ENCODE measurements at regions not wholly inside any gene's neighbourhood (a gene's known extent, or its start where the extent isn't known, plus 50 kb on each side); places are given as distances from the start of the nearest gene placed in this dataset.
A peak's percentile ranks its signal among the peaks of the same experiment; 100 is the strongest.

GRCh38 chr7:125445836-125446235 is 516.2 kb upstream of the POT1 start:
- Histone ChIP-seq H3K4me1 (ENCODE audit: insufficient read depth) (no peaks in the 10 kb centered on the region), H3K9me2 (replicated peaks; ENCODE audit: insufficient read depth) (no peaks in the 10 kb centered on the region), H3K27me3 (no peaks in the 10 kb centered on the region), H3K4me3 (no peak overlapping the region), H3K4me2 (no peak overlapping the region), H3K9me3 (ENCODE audit: low read depth) (no peaks in the 10 kb centered on the region), H3K36me3 (replicated peaks; ENCODE audit: insufficient read depth, low read depth) (no peaks in the 10 kb centered on the region), H3K79me2 (no peaks in the 10 kb centered on the region), H2AFZ (no peak overlapping the region), H4K20me1 (ENCODE audit: insufficient read depth, poor library complexity, severe bottlenecking) (no peaks in the 10 kb centered on the region), H3K27ac (no peak overlapping the region)
- no peak for DNase-seq (ENCODE audit: low spot score)
- WGBS (ENCODE audit: low lambda C conversion rate, missing lambda C conversion rate): 74% methylated on average over 3 of the region's 3 CpGs
- no peak for TF ChIP-seq CTCF (IDR thresholded peaks at IDR 0.05; ENCODE audit: poor library complexity)
- no peak for TF ChIP-seq EZH2 (IDR thresholded peaks at IDR 0.05; ENCODE audit: borderline replicate concordance)
- no peak for TF ChIP-seq EZH2phosphoT487 (IDR thresholded peaks at IDR 0.05; ENCODE audit: low read depth, severe bottlenecking, unreplicated experiment)

- DNase-seq (ENCODE audit: low spot score): no peak
- Histone ChIP-seq H3K4me2 (no peak overlapping the region), H3K79me2 (no peaks in the 10 kb centered on the region), H3K9me3 (ENCODE audit: low read depth) (no peaks in the 10 kb centered on the region), H3K9me2 (replicated peaks; ENCODE audit: insufficient read depth) (no peaks in the 10 kb centered on the region), H2AFZ (no peak overlapping the region), H4K20me1 (ENCODE audit: insufficient read depth, poor library complexity, severe bottlenecking) (no peaks in the 10 kb centered on the region), H3K27me3 (no peaks in the 10 kb centered on the region), H3K27ac (no peak overlapping the region), H3K36me3 (replicated peaks; ENCODE audit: insufficient read depth, low read depth) (no peaks in the 10 kb centered on the region), H3K4me1 (ENCODE audit: insufficient read depth) (no peaks in the 10 kb centered on the region), H3K4me3 (no peak overlapping the region)
- TF ChIP-seq EZH2 (IDR thresholded peaks at IDR 0.05; ENCODE audit: borderline replicate concordance): no peak
- TF ChIP-seq CTCF (IDR thresholded peaks at IDR 0.05; ENCODE audit: poor library complexity): no peak
- no peak for TF ChIP-seq EZH2phosphoT487 (IDR thresholded peaks at IDR 0.05; ENCODE audit: low read depth, severe bottlenecking, unreplicated experiment)
- 67% methylated on average over 1 of the region's 1 CpG for WGBS (ENCODE audit: low lambda C conversion rate, missing lambda C conversion rate)
Observed at GRCh38 chr7:125444864-125445263, 515.2 kb upstream of the POT1 start.

- peak; percentile 19 for DNase-seq (ENCODE audit: low spot score)
- H2AFZ ChIP-seq: no peak overlapping the region
- no peaks in the 10 kb centered on the region for H3K79me2 ChIP-seq
- no peak overlapping the region for H3K27ac ChIP-seq
- H3K4me1 ChIP-seq (ENCODE audit: insufficient read depth): no peaks in the 10 kb centered on the region
- no peaks in the 10 kb centered on the region for H3K27me3 ChIP-seq
- no peaks in the 10 kb centered on the region for H3K36me3 ChIP-seq (replicated peaks; ENCODE audit: insufficient read depth, low read depth)
- H3K9me3 ChIP-seq (ENCODE audit: low read depth): no peaks in the 10 kb centered on the region
- no peak overlapping the region for H3K4me3 ChIP-seq
- no peak overlapping the region for H3K4me2 ChIP-seq
- 93% methylated on average over 1 of the region's 1 CpG for WGBS (ENCODE audit: low lambda C conversion rate, missing lambda C conversion rate)
- no peaks in the 10 kb centered on the region for H4K20me1 ChIP-seq (ENCODE audit: insufficient read depth, poor library complexity, severe bottlenecking)
- peaks cover 3% of the 10 kb centered on the region for H3K9me2 ChIP-seq (replicated peaks; ENCODE audit: insufficient read depth)
- TF ChIP-seq CTCF (IDR thresholded peaks at IDR 0.05; ENCODE audit: poor library complexity) (no peak), EZH2phosphoT487 (IDR thresholded peaks at IDR 0.05; ENCODE audit: low read depth, severe bottlenecking, unreplicated experiment) (no peak), EZH2 (IDR thresholded peaks at IDR 0.05; ENCODE audit: borderline replicate concordance) (no peak)
Observed at GRCh38 chr7:125436220-125436619, 506.6 kb upstream of the POT1 start.

GRCh38 chr7:125431349-125431748 is 501.7 kb upstream of the POT1 start:
- Histone ChIP-seq H3K79me2 (no peaks in the 10 kb centered on the region), H4K20me1 (ENCODE audit: insufficient read depth, poor library complexity, severe bottlenecking) (no peaks in the 10 kb centered on the region), H2AFZ (no peak overlapping the region), H3K4me3 (no peak overlapping the region), H3K27me3 (no peaks in the 10 kb centered on the region), H3K4me1 (ENCODE audit: insufficient read depth) (no peaks in the 10 kb centered on the region), H3K27ac (no peak overlapping the region), H3K9me3 (ENCODE audit: low read depth) (no peaks in the 10 kb centered on the region), H3K36me3 (replicated peaks; ENCODE audit: insufficient read depth, low read depth) (no peaks in the 10 kb centered on the region), H3K9me2 (replicated peaks; ENCODE audit: insufficient read depth) (peaks cover 3% of the 10 kb centered on the region), H3K4me2 (no peak overlapping the region)
- 75% methylated on average over 1 of the region's 1 CpG for WGBS (ENCODE audit: low lambda C conversion rate, missing lambda C conversion rate)
- no peak for TF ChIP-seq EZH2 (IDR thresholded peaks at IDR 0.05; ENCODE audit: borderline replicate concordance)
- no peak for TF ChIP-seq EZH2phosphoT487 (IDR thresholded peaks at IDR 0.05; ENCODE audit: low read depth, severe bottlenecking, unreplicated experiment)
- TF ChIP-seq CTCF (IDR thresholded peaks at IDR 0.05; ENCODE audit: poor library complexity): no peak
- DNase-seq (ENCODE audit: low spot score): no peak

Measured in hepatocyte (in vitro differentiated cells).